ENCODE measurements at regions not wholly inside any gene's neighbourhood (a gene's known extent, or its start where the extent isn't known, plus 50 kb on each side); places are given as distances from the start of the nearest gene placed in this dataset.

DNA sequence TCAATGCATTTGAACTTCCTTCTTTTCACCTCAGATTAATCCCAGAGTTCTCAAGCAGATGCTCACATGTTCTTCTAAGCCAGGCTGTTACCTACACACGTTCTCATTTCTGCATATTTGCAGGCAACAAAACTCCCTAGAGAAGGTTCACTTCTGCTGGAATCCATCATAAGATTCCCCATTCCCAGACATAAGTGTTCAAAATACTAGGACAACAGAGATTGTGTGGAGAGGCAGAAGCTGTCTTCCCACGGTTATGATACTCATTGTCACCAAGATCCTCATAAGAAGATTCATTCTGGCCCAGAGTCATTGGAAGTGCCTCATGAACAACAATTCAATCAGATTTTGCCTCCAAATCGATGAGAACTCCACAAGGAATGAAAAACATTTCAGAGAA is 931.6 kb upstream of the MIR17HG start (continued):
- TF ChIP-seq, protein P1, sequence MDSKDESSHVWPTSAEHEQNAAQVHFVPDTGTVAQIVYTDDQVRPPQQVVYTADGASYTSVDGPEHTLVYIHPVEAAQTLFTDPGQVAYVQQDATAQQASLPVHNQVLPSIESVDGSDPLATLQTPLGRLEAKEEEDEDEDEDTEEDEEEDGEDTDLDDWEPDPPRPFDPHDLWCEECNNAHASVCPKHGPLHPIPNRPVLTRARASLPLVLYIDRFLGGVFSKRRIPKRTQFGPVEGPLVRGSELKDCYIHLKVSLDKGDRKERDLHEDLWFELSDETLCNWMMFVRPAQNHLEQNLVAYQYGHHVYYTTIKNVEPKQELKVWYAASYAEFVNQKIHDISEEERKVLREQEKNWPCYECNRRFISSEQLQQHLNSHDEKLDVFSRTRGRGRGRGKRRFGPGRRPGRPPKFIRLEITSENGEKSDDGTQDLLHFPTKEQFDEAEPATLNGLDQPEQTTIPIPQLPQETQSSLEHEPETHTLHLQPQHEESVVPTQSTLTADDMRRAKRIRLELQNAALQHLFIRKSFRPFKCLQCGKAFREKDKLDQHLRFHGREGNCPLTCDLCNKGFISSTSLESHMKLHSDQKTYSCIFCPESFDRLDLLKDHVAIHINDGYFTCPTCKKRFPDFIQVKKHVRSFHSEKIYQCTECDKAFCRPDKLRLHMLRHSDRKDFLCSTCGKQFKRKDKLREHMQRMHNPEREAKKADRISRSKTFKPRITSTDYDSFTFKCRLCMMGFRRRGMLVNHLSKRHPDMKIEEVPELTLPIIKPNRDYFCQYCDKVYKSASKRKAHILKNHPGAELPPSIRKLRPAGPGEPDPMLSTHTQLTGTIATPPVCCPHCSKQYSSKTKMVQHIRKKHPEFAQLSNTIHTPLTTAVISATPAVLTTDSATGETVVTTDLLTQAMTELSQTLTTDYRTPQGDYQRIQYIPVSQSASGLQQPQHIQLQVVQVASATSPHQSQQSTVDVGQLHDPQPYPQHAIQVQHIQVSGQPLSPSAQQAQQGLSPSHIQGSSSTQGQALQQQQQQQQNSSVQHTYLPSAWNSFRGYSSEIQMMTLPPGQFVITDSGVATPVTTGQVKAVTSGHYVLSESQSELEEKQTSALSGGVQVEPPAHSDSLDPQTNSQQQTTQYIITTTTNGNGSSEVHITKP (tag by site-specific recombination; IDR thresholded peaks at IDR 0.05), result no peak
- TF ChIP-seq ZNF571 (tag by site-specific recombination; IDR thresholded peaks at IDR 0.05), result no peak
- TF ChIP-seq OVOL3 (tag by site-specific recombination; IDR thresholded peaks at IDR 0.05), result no peak
- TF ChIP-seq, protein P2, sequence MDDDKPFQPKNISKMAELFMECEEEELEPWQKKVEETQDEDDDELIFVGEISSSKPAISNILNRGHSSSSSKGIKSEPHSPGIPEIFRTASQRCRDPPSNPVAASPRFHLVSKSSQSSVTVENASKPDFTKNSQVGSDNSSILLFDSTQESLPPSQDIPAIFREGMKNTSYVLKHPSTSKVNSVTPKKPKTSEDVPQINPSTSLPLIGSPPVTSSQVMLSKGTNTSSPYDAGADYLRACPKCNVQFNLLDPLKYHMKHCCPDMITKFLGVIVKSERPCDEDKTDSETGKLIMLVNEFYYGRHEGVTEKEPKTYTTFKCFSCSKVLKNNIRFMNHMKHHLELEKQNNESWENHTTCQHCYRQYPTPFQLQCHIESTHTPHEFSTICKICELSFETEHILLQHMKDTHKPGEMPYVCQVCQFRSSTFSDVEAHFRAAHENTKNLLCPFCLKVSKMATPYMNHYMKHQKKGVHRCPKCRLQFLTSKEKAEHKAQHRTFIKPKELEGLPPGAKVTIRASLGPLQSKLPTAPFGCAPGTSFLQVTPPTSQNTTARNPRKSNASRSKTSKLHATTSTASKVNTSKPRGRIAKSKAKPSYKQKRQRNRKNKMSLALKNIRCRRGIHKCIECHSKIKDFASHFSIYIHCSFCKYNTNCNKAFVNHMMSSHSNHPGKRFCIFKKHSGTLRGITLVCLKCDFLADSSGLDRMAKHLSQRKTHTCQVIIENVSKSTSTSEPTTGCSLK (tag by site-specific recombination; IDR thresholded peaks at IDR 0.05), result no peak
- TF ChIP-seq GLI2 (tag by site-specific recombination; IDR thresholded peaks at IDR 0.05; ENCODE audit: borderline replicate concordance, low read depth), result no peak

DNA sequence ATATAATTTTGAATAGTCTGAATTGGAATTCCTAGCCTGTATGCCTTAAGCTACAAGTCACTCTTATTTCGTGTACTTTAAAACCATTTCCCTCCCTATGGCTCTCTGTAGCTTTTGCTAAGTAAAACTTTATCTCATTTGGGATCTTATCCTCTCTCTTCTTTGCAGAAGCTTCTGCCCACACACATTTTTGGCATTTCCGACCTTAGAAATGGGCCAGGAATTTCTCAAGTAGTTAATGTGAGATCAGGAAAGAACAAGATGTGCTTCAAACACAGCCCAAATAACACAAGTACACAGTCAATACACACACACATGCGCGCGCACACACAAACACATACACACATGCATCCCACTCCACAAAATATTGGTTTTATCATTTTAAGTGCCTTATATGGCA is 931.0 kb upstream of the MIR17HG start:
- TF ChIP-seq ZNF785 (tag by site-specific recombination; IDR thresholded peaks at IDR 0.05) (no peak), ZNF777 (tag by site-specific recombination; IDR thresholded peaks at IDR 0.05; ENCODE audit: borderline replicate concordance) (no peak), ZNF473 (tag by site-specific recombination; IDR thresholded peaks at IDR 0.05) (no peak), ZNF2 (tag by site-specific recombination; IDR thresholded peaks at IDR 0.05) (no peak)
- H3K36me3 ChIP-seq (ENCODE audit: control insufficient read depth in 2 of 2, insufficient read depth in 1 of 2, low read length in 2 of 2), result no peaks in the 10 kb centered on the region
- ChIA-PET POLR2A (no interaction called here), CTCF (no interaction called here)
- H3K4me1 ChIP-seq (ENCODE audit: control insufficient read depth, insufficient read depth, low read length), result no peaks in the 10 kb centered on the region
- no peak overlapping the region for H3K4me3 ChIP-seq (ENCODE audit: low read depth, low read length)
- no peak overlapping the region for H3K27ac ChIP-seq (ENCODE audit: extremely low read depth, low read depth, low read length)
- H3K9me3 ChIP-seq (ENCODE audit: control insufficient read depth, insufficient read depth, low read depth, low read length), result no peaks in the 10 kb centered on the region

DNA sequence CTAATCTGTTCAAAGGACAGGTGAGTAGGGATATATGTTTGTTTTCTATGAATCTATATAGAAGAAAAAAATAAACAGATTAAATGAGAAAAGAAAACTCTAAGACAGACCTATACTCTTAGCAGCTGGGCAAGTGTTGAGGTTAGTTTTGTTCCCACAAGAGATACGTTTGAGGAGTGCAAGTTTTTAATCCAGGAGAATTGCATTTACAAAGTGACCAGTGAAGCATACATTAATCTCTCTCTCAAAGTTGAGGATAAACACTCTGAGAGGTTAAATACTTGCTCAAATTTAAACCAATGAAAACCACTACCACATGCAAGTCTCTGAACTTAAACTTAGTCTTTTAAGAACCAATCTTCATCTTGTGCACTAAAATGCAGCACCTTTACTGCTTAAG is 930.5 kb upstream of the MIR17HG start:
- Histone ChIP-seq H3K4me3 (ENCODE audit: low read depth, low read length) (no peak overlapping the region), H3K27ac (ENCODE audit: extremely low read depth, low read depth, low read length) (no peak overlapping the region), H3K4me1 (ENCODE audit: control insufficient read depth, insufficient read depth, low read length) (no peaks in the 10 kb centered on the region), H3K9me3 (ENCODE audit: control insufficient read depth, insufficient read depth, low read depth, low read length) (no peaks in the 10 kb centered on the region), H3K36me3 (ENCODE audit: control insufficient read depth in 2 of 2, insufficient read depth in 1 of 2, low read length in 2 of 2) (no peaks in the 10 kb centered on the region)
- ChIA-PET POLR2A (no interaction called here), CTCF (no interaction called here)
- TF ChIP-seq ZNF133 (tag by site-specific recombination; IDR thresholded peaks at IDR 0.05) (no peak), ZBTB17 (tag by site-specific recombination; IDR thresholded peaks at IDR 0.05) (no peak), ZNF843 (tag by site-specific recombination; IDR thresholded peaks at IDR 0.05) (no peak), HOXA7 (CRISPR knock-in tag; IDR thresholded peaks at IDR 0.05; ENCODE audit: borderline replicate concordance) (no peak), SCRT2 (tag by site-specific recombination; IDR thresholded peaks at IDR 0.05) (no peak), ZNF677 (tag by site-specific recombination; IDR thresholded peaks at IDR 0.05) (no peak), ZNF792 (tag by site-specific recombination; IDR thresholded peaks at IDR 0.05) (no peak), YY2 (tag by site-specific recombination; IDR thresholded peaks at IDR 0.05) (no peak)
- TF ChIP-seq, protein P3, sequence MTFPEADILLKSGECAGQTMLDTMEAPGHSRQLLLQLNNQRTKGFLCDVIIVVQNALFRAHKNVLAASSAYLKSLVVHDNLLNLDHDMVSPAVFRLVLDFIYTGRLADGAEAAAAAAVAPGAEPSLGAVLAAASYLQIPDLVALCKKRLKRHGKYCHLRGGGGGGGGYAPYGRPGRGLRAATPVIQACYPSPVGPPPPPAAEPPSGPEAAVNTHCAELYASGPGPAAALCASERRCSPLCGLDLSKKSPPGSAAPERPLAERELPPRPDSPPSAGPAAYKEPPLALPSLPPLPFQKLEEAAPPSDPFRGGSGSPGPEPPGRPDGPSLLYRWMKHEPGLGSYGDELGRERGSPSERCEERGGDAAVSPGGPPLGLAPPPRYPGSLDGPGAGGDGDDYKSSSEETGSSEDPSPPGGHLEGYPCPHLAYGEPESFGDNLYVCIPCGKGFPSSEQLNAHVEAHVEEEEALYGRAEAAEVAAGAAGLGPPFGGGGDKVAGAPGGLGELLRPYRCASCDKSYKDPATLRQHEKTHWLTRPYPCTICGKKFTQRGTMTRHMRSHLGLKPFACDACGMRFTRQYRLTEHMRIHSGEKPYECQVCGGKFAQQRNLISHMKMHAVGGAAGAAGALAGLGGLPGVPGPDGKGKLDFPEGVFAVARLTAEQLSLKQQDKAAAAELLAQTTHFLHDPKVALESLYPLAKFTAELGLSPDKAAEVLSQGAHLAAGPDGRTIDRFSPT (tag by site-specific recombination; IDR thresholded peaks at IDR 0.05), result no peak
- TF ChIP-seq, protein P4, sequence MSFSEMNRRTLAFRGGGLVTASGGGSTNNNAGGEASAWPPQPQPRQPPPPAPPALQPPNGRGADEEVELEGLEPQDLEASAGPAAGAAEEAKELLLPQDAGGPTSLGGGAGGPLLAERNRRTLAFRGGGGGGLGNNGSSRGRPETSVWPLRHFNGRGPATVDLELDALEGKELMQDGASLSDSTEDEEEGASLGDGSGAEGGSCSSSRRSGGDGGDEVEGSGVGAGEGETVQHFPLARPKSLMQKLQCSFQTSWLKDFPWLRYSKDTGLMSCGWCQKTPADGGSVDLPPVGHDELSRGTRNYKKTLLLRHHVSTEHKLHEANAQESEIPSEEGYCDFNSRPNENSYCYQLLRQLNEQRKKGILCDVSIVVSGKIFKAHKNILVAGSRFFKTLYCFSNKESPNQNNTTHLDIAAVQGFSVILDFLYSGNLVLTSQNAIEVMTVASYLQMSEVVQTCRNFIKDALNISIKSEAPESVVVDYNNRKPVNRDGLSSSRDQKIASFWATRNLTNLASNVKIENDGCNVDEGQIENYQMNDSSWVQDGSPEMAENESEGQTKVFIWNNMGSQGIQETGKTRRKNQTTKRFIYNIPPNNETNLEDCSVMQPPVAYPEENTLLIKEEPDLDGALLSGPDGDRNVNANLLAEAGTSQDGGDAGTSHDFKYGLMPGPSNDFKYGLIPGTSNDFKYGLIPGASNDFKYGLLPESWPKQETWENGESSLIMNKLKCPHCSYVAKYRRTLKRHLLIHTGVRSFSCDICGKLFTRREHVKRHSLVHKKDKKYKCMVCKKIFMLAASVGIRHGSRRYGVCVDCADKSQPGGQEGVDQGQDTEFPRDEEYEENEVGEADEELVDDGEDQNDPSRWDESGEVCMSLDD (tag by site-specific recombination; IDR thresholded peaks at IDR 0.05), result no peak
- TF ChIP-seq, protein P5, sequence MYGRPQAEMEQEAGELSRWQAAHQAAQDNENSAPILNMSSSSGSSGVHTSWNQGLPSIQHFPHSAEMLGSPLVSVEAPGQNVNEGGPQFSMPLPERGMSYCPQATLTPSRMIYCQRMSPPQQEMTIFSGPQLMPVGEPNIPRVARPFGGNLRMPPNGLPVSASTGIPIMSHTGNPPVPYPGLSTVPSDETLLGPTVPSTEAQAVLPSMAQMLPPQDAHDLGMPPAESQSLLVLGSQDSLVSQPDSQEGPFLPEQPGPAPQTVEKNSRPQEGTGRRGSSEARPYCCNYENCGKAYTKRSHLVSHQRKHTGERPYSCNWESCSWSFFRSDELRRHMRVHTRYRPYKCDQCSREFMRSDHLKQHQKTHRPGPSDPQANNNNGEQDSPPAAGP (tag by site-specific recombination; IDR thresholded peaks at IDR 0.05), result no peak
- TF ChIP-seq, protein P6, sequence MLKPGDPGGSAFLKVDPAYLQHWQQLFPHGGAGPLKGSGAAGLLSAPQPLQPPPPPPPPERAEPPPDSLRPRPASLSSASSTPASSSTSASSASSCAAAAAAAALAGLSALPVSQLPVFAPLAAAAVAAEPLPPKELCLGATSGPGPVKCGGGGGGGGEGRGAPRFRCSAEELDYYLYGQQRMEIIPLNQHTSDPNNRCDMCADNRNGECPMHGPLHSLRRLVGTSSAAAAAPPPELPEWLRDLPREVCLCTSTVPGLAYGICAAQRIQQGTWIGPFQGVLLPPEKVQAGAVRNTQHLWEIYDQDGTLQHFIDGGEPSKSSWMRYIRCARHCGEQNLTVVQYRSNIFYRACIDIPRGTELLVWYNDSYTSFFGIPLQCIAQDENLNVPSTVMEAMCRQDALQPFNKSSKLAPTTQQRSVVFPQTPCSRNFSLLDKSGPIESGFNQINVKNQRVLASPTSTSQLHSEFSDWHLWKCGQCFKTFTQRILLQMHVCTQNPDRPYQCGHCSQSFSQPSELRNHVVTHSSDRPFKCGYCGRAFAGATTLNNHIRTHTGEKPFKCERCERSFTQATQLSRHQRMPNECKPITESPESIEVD (tag by site-specific recombination; IDR thresholded peaks at IDR 0.05), result no peak

All from HEK293 (cell line).